PFSK-1 (cell line): ENCODE measurements at regions not wholly inside any gene's neighbourhood (a gene's known extent, or its start where the extent isn't known, plus 50 kb on each side); places are given as distances from the start of the nearest gene placed in this dataset.

Experiments
- POLR2AphosphoS5 ChIP-seq: IDR thresholded peaks from 2 replicates; pipeline ENCODE4 v1.6.1; 2012; ENCODE audit warnings: low read depth, mild to moderate bottlenecking, control low read depth, low read length, moderate library complexity
- TF ChIP-seq, protein P1 (sequence below), 2 experiments: IDR thresholded peaks; 2 replicates each; pipeline versions ENCODE4 v1.6.1 to v1.8.0; 2011 to 2012; ENCODE audit warnings: low read depth in 2 of 2, low read length in 2 of 2, control low read depth in 1 of 2, inconsistent platforms in 1 of 2, mild to moderate bottlenecking in 1 of 2, moderate library complexity in 1 of 2; ENCODE audit not compliant: insufficient read depth in 1 of 2

DNA sequence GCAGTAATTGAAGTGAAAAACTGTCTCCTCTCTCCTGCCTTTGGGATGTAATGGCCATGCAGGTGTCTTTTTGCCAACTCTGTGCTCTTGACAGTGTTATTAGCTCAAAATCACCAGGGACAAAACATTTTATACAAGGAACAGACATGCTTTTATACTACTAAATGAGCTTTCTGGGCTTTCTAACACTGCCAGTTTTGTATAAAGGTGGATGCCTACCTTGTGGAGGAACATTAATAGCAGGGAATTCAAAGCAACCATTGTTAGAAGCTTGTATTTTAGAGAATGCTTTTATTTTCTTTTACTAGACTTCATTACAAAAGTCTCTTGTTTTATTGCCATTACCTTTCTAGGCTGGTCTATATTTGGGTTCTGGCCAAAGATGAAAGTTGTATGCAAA lies 54.7 kb upstream of the ARSJ start:
- TF ChIP-seq POLR2AphosphoS5: no peak
- TF ChIP-seq, protein P1, sequence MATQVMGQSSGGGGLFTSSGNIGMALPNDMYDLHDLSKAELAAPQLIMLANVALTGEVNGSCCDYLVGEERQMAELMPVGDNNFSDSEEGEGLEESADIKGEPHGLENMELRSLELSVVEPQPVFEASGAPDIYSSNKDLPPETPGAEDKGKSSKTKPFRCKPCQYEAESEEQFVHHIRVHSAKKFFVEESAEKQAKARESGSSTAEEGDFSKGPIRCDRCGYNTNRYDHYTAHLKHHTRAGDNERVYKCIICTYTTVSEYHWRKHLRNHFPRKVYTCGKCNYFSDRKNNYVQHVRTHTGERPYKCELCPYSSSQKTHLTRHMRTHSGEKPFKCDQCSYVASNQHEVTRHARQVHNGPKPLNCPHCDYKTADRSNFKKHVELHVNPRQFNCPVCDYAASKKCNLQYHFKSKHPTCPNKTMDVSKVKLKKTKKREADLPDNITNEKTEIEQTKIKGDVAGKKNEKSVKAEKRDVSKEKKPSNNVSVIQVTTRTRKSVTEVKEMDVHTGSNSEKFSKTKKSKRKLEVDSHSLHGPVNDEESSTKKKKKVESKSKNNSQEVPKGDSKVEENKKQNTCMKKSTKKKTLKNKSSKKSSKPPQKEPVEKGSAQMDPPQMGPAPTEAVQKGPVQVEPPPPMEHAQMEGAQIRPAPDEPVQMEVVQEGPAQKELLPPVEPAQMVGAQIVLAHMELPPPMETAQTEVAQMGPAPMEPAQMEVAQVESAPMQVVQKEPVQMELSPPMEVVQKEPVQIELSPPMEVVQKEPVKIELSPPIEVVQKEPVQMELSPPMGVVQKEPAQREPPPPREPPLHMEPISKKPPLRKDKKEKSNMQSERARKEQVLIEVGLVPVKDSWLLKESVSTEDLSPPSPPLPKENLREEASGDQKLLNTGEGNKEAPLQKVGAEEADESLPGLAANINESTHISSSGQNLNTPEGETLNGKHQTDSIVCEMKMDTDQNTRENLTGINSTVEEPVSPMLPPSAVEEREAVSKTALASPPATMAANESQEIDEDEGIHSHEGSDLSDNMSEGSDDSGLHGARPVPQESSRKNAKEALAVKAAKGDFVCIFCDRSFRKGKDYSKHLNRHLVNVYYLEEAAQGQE (IDR thresholded peaks at IDR 0.05; ENCODE audit: insufficient read depth in 1 of 2, low read depth in 2 of 2, low read length in 2 of 2): no peak
